ENCODE measurements at regions not wholly inside any gene's neighbourhood (a gene's known extent, or its start where the extent isn't known, plus 50 kb on each side); places are given as distances from the start of the nearest gene placed in this dataset.

DNA sequence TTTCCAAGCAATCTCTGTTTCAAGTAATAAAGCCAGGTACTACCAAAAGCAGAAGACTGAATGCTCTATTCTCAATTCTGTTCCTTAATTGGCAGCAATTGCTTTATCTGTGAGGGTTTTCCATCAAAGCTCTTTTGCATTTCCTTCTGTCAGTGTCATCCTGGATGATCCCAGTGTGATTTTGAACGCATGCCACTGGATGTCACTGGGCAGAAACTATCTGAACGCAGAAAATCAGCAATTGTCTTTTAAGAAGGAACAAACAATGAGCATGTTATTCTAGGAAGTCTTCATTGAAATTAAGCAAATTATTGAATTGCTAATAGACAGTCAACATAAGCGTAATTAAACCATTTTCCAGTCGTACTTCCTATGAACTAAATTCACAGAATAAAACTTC is 259.0 kb upstream of the REG3G start:
- H3K27me3 ChIP-seq (replicated peaks; ENCODE audit: control insufficient read depth, insufficient read depth, low read length) = no peaks in the 10 kb centered on the region
- Mint-ChIP-seq H3K27ac (ENCODE audit: unreplicated experiment) (no peak overlapping the region), H3K9me3 (ENCODE audit: unreplicated experiment) (peaks cover 21% of the 10 kb centered on the region), H3K4me1 (ENCODE audit: low read depth, unreplicated experiment) (no peaks in the 10 kb centered on the region), H3K27me3 (ENCODE audit: insufficient read depth, unreplicated experiment) (peaks cover 1% of the 10 kb centered on the region), H3K4me3 (ENCODE audit: unreplicated experiment) (no peak overlapping the region), H3K36me3 (ENCODE audit: insufficient read depth, unreplicated experiment) (no peaks in the 10 kb centered on the region)
- TF ChIP-seq, protein P1, sequence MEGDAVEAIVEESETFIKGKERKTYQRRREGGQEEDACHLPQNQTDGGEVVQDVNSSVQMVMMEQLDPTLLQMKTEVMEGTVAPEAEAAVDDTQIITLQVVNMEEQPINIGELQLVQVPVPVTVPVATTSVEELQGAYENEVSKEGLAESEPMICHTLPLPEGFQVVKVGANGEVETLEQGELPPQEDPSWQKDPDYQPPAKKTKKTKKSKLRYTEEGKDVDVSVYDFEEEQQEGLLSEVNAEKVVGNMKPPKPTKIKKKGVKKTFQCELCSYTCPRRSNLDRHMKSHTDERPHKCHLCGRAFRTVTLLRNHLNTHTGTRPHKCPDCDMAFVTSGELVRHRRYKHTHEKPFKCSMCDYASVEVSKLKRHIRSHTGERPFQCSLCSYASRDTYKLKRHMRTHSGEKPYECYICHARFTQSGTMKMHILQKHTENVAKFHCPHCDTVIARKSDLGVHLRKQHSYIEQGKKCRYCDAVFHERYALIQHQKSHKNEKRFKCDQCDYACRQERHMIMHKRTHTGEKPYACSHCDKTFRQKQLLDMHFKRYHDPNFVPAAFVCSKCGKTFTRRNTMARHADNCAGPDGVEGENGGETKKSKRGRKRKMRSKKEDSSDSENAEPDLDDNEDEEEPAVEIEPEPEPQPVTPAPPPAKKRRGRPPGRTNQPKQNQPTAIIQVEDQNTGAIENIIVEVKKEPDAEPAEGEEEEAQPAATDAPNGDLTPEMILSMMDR (IDR thresholded peaks at IDR 0.05; ENCODE audit: insufficient read depth in 1 of 2, low read depth in 1 of 2, low read length in 1 of 2, severe bottlenecking in 1 of 2, unreplicated experiment in 1 of 2) = no peak
- POLR2A ChIA-PET = no interaction called here
- H3K9me3 ChIP-seq = peaks cover 4% of the 10 kb centered on the region
- intact Hi-C loops (cut with micrococcal nuclease; ENCODE audit: unreplicated experiment) = no loop called here
- no peak overlapping the region for H3K4me3 ChIP-seq (ENCODE audit: low read depth, low read length)
- H3K36me3 ChIP-seq (ENCODE audit: control insufficient read depth, insufficient read depth, low read length) = no peaks in the 10 kb centered on the region
- no peaks in the 10 kb centered on the region for H3K4me1 ChIP-seq
- DNase-seq = no peak
- no TSS peak for BruUV-seq (replicated peaks)
- CTCF ChIA-PET = no interaction called here

DNA sequence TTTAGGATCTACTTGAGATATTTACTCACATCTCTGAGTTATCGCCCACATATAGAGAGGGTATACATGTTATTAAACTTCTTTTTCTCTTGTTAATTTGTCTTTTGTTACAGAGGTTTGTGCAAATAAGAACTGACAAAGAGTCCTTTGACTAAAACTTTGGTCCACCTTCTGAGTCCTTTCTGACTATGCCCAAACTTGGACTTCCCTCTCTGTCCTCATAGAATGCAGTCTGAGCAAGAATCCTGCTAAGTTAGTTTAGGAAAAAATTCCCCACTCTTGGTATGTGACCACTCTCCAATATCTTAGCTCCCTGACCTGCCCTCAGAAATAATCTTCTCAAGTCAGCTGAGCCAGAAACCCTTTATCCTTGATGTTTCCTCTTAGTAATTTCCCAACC is 257.5 kb upstream of the REG3G start:
- ChIA-PET CTCF (no interaction called here), POLR2A (no interaction called here)
- intact Hi-C loops (cut with micrococcal nuclease; ENCODE audit: unreplicated experiment) = no loop called here
- Mint-ChIP-seq H3K4me3 (ENCODE audit: unreplicated experiment) (no peak overlapping the region), H3K36me3 (ENCODE audit: insufficient read depth, unreplicated experiment) (no peaks in the 10 kb centered on the region), H3K27me3 (ENCODE audit: insufficient read depth, unreplicated experiment) (peaks cover 3% of the 10 kb centered on the region), H3K27ac (ENCODE audit: unreplicated experiment) (no peak overlapping the region), H3K4me1 (ENCODE audit: low read depth, unreplicated experiment) (no peaks in the 10 kb centered on the region), H3K9me3 (ENCODE audit: unreplicated experiment) (peaks cover 6% of the 10 kb centered on the region)
- Histone ChIP-seq H3K4me1 (no peaks in the 10 kb centered on the region), H3K4me3 (ENCODE audit: low read depth, low read length) (no peak overlapping the region), H3K27me3 (replicated peaks; ENCODE audit: control insufficient read depth, insufficient read depth, low read length) (no peaks in the 10 kb centered on the region), H3K9me3 (no peaks in the 10 kb centered on the region), H3K36me3 (ENCODE audit: control insufficient read depth, insufficient read depth, low read length) (no peaks in the 10 kb centered on the region)
- no peak for DNase-seq
- TF ChIP-seq, protein P1 (IDR thresholded peaks at IDR 0.05; ENCODE audit: insufficient read depth in 1 of 2, low read depth in 1 of 2, low read length in 1 of 2, severe bottlenecking in 1 of 2, unreplicated experiment in 1 of 2) = no peak
- BruUV-seq (replicated peaks) = no TSS peak

DNA sequence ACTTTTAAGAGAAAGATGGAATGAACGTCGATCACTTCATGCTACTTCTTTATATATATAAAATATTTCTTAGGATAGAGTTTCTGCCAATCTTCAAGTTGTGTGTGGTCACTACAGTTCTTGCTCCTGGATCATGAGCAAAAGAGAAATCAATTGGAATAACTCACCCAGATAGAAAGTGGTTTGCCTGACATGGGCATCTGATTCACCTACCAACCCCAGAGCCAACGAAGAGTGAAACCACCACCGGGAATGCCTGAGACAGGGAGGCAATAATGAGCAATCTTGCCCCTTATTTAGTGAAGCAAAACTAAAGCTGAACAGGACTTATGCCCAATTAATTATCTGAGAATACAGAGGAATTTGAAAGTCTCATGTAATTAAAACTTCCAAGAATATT is 250.2 kb upstream of the REG3G start:
- no peak for DNase-seq
- H3K36me3 Mint-ChIP-seq (ENCODE audit: insufficient read depth, unreplicated experiment) = no peaks in the 10 kb centered on the region
- H3K27me3 Mint-ChIP-seq (ENCODE audit: insufficient read depth, unreplicated experiment) = peaks cover 13% of the 10 kb centered on the region
- no TSS peak for BruUV-seq (replicated peaks)
- peaks cover 13% of the 10 kb centered on the region for H3K9me3 Mint-ChIP-seq (ENCODE audit: unreplicated experiment)
- no peak overlapping the region for H3K4me3 ChIP-seq (ENCODE audit: low read depth, low read length)
- CTCF ChIA-PET = no interaction called here
- H3K9me3 ChIP-seq = no peaks in the 10 kb centered on the region
- no peaks in the 10 kb centered on the region for H3K36me3 ChIP-seq (ENCODE audit: control insufficient read depth, insufficient read depth, low read length)
- TF ChIP-seq, protein P1 (IDR thresholded peaks at IDR 0.05; ENCODE audit: insufficient read depth in 1 of 2, low read depth in 1 of 2, low read length in 1 of 2, severe bottlenecking in 1 of 2, unreplicated experiment in 1 of 2) = no peak
- H3K4me1 ChIP-seq = no peaks in the 10 kb centered on the region
- no peaks in the 10 kb centered on the region for H3K27me3 ChIP-seq (replicated peaks; ENCODE audit: control insufficient read depth, insufficient read depth, low read length)
- intact Hi-C loops (cut with micrococcal nuclease; ENCODE audit: unreplicated experiment) = no loop called here
- H3K4me1 Mint-ChIP-seq (ENCODE audit: low read depth, unreplicated experiment) = no peaks in the 10 kb centered on the region
- no peak overlapping the region for H3K4me3 Mint-ChIP-seq (ENCODE audit: unreplicated experiment)
- no peak overlapping the region for H3K27ac Mint-ChIP-seq (ENCODE audit: unreplicated experiment)
- POLR2A ChIA-PET = no interaction called here
